ENCODE measurements at regions not wholly inside any gene's neighbourhood (a gene's known extent, or its start where the extent isn't known, plus 50 kb on each side); places are given as distances from the start of the nearest gene placed in this dataset.
A peak's percentile ranks its signal among the peaks of the same experiment; 100 is the strongest.
"Not testable (repeated sequence)": the region's sequence is repeated elsewhere in the genome, so short reads cannot be mapped to it uniquely, and the experiment has no call there.

DNA sequence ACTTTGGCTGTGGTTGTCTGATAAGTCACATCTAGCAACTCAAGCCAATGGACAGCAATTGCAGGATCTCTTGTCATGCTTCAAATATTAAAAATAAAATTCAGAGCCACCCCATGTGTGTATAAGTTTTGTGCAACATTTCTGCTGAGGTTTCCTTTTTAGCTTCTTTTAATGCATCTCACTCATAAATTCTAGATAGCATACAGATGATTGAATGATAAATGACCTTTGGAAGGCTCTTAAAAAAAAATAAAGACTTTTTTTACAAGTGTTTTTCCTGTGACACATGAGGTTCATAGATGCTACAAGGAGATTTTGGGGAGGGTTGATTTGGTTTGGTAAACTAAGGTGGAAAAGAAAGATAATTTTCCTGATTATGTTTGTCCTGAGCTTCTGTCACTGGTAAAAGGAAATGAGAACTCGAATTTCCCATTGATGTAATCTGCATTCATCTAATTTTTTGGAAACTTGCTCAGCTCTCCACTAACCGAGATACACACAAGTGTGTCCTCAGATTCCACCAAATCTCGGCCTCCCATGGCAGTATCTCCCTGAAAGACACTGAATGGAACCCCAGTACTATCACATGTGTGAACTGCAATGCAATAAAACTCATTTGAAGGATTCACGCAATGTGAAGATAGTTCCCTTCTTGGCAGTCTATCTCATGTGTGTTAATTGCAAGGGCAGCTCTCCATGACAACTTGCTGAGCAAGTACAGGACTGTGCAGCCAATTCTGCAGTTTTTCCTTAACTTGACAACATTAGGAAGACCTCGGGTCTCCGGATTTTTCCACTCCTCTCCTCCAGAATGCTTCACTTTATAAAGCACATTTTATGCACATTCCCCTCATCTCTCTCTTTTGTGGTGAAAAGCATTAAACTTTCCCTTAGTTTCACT is 185.4 kb upstream of the PFKP start:
- peak; percentile 1 for DNase-seq (ENCODE audit: low spot score)
- in situ Hi-C loops (cut with HindIII; ENCODE audit: low sequenced_read_pairs) = no loop called here

DNA sequence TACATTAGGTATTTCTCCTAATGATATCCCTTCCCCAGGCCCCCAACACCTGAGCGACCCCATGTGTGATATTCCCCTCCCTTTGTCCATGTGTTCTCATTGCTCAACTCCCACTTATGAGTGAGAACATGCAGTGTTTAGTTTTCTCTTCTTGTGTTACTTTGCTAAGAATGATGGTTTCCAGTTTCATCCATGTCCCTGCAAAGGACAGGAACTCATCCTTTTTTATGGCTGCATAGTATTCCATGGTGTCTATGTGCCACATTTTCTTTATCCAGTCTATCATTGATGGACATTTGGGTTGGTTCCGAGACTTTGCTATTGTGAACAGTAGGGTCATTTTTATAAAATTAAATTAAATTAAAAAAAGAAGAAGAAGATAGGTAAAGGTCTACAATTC is 187.3 kb upstream of the PFKP start:
- in situ Hi-C loops (cut with HindIII; ENCODE audit: low sequenced_read_pairs); DNase-seq (ENCODE audit: low spot score): not testable (repeated sequence)

DNA sequence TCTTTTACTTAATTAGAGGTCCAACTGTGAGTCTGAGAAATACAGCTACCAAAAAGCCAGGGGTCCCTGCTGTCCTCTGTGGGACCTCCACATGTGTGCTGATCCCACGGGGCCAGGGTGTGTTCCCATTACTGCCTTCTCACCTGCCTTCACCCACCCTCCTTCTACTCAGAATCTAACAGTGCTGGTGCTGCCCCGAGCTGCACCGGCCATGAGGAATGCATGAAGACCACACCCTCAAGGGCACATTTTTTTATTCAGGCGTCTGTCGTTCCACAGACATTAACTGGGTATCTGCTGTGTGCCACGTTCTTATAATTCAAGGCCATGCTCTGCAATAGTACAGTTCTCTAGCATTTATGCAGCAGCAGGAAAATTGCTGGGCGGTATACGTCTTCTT is 188.5 kb upstream of the PFKP start:
- in situ Hi-C loops (cut with HindIII; ENCODE audit: low sequenced_read_pairs) = no loop called here
- no peak for DNase-seq (ENCODE audit: low spot score)

DNA sequence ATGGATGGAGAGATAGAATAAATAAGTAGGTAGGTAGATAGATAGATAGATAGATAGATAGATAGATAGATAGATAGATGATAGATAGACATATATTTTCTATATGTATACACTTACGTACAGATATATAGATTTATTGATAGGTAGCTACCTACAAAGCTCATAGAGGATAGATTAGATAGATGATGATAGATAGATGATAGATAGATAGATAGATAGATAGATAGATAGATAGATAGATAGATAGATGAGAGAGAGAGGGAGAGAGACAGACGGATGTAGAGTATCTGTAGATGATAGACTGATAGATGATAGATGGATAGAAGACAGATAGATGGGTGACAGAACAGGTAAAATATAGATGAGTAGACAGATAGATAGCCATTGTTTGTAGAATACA is 191.3 kb upstream of the PFKP start:
- in situ Hi-C loops (cut with HindIII; ENCODE audit: low sequenced_read_pairs) = no loop called here
- no peak for DNase-seq (ENCODE audit: low spot score)

DNA sequence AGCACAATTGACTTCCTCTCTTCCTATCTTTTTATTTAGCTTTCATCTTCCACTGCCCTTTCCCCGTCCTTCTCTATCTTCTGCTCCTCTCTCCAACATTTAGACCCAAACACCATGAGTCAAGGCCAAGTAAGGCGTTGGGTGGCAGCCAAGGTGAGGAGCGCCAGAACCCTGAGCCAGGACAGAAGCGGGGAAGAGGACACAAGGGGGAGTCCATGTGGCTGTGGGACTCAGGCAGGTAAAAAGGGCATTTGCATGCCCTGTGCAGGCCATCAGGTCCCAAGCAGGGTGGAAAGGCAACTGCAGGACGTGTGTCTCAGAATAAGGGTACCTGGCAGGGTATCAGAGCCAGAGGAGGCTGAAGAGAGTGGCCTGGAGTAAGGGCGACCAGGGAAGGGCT is 192.4 kb upstream of the PFKP start:
- DNase-seq (ENCODE audit: low spot score) = peak; percentile 2
- in situ Hi-C loops (cut with HindIII; ENCODE audit: low sequenced_read_pairs) = no loop called here

DNA sequence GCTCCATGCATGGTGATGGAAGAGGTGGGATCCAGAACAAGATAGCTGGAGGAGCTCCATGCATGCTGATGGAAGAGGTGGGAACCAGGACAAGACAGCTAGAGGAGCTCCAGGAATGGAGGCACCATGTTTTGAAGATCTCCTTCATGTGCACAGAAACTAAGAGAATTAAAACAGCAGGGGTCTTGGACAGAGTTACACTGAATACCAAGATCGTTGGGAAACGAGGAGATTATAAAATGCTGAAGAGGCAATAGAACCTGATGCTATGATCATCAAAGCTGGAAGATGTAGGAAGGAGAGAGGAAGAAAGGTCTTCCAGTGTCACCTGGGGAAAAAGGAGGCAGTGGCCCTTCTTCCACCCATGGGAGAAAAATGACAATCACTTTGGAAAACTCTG is 193.6 kb upstream of the PFKP start:
- no peak for DNase-seq (ENCODE audit: low spot score)
- in situ Hi-C loops (cut with HindIII; ENCODE audit: low sequenced_read_pairs) = no loop called here

DNA sequence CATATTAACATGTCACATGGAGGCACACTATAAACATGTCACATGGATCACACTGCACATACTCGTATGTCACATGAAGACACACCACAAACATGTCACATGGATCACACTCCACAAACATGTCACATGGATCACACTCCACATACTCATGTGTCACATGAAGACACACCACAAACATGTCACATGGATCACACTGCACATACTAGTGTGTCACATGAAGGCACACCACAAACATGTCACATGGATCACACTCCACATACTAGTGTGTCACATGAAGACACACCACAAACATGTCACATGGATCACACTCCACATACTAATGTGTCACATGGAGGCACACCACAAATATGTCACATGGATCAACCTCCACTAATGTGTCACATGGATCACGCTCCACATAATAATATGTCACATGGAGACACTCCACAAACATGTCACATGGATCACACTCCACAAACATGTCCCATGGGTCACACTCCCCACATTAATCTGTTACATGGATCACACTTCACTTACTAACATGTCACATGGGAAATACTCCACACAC is 195.6 kb upstream of the PFKP start:
- no peak for DNase-seq (ENCODE audit: low spot score)
- in situ Hi-C loops (cut with HindIII; ENCODE audit: low sequenced_read_pairs) = no loop called here

DNA sequence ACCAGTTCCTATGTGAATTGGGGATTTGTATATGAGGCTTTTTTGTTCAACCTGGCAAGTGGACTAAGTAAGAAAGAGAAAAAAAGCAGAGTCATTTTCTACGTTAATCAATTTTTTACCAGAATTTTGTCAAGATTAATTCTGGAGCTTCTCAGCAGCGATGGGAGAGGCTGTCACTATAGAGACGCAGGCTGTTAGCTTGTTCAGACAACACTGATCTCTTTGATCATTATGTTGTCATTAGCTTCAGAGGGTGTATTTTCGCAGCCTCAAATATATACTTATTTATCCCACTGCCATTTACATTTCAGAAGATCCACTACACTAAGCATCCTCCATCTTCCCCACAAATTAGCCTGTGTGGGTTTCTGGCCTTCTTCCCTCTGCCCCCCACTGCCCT is 196.7 kb upstream of the PFKP start:
- in situ Hi-C loops (cut with HindIII; ENCODE audit: low sequenced_read_pairs) = no loop called here
- DNase-seq (ENCODE audit: low spot score) = no peak

DNA sequence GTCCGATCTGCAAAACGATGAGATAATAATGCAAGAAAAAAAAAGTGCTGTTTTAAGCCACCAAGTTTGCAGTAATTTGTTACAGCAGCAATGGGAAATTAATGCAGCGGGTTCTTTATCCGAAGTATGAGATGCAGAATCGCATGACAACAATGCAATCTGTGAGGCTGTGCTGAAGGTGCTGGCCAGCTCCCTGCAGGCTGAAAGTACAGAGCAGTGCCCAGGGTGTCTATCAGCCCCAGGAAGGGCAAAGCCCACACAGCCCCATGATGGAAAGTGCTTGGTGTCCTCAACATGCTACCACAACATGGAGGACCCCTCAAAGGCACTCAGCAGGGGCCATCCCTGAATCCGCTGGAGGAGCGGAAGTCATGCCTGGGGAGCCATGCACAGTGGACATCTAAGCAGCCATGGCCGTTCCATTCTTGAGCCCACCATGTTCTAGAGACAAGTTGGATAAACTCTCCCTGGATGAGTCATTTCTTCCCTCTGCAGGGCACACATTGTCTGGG is 199.5 kb upstream of the PFKP start:
- no peak for DNase-seq (ENCODE audit: low spot score)
- in situ Hi-C loops (cut with HindIII; ENCODE audit: low sequenced_read_pairs) = no loop called here

DNA sequence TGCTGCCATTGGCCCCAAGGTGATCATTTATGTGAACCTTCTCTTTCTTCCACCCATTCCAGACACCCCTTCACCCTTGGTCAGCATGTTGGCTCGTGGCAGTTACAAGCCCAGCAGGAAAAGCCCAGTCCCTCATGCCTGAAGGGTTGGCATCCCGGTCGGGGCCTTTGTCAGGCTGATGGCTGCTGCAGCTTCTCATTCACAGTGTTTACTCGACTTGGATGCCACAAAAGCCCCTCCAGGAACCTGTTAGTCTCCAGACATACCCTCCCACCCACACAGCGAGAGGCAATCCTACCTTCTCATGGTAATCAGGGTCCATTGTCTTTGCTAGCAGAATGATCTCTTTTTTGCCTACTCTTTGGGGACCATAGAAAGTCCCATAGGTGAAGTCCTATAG is 200.8 kb upstream of the PFKP start:
- in situ Hi-C loops (cut with HindIII; ENCODE audit: low sequenced_read_pairs) = no loop called here
- no peak for DNase-seq (ENCODE audit: low spot score)

DNA sequence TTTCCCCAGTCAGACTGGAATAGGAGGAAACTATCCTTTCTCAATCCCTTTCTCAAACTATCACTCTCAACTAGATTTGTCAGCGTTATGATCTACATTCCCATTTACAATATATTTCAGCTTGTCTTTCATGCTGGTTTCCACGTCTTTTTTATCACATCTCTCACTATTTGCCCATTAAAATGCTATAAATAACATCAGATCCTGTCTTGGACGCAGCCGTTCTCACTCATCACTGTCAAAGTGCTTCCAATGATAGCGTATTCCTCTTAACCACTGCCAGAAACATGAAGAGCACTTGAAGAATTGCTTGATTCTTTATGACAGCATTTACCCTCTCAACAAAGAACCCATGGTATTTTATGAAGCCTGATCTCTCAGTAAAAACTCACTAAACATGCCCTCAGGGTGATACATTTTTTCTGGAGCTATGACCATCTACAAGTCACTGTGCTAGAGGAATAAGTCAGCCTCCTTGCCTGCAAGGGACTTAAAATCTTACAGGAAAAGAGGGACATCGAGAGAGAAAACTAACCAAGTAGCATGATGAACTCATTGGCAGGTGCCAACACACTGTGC is 205.6 kb upstream of the PFKP start:
- in situ Hi-C loops (cut with HindIII; ENCODE audit: low sequenced_read_pairs) = no loop called here
- no peak for DNase-seq (ENCODE audit: low spot score)

DNA sequence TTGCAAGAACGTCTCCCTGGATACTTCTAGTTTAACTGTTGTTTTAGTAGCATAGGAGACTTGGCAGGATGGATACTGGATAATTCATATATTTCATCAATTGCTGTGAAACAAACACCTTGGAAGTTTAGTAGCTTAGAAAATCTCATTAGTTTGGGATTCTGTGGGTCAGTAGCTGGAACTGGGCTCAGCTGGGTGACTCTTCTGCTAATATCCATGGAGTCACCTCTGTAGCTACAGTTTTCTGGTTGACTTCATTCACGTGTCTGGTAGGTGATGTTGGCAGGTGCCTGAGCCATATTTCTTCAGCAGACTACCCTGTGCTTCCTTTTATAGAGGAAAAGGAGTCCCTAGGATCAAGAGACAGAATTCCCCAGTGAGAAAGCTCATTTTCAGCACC is 208.9 kb upstream of the PFKP start:
- in situ Hi-C loops (cut with HindIII; ENCODE audit: low sequenced_read_pairs) = no loop called here
- no peak for DNase-seq (ENCODE audit: low spot score)

DNA sequence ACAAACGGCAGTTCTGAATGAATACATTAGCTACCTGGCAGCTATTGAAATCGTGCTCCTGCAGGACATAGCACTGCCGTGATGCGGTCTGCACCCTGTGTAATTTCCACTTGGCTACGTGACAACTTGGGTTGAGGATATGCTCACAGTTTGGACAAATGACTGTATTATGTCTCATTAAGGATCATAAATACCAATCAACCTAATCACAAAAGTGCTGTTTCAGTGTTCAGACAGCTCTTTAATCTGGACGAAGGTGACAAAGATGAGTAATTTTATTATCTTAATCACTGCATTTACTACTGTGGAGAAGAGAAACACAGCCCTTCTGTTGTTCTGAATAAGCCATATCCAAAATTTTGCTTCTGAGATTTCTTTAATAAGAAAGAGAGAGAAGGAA is 210.8 kb upstream of the PFKP start:
- DNase-seq (ENCODE audit: low spot score) = no peak
- in situ Hi-C loops (cut with HindIII; ENCODE audit: low sequenced_read_pairs) = no loop called here

DNA sequence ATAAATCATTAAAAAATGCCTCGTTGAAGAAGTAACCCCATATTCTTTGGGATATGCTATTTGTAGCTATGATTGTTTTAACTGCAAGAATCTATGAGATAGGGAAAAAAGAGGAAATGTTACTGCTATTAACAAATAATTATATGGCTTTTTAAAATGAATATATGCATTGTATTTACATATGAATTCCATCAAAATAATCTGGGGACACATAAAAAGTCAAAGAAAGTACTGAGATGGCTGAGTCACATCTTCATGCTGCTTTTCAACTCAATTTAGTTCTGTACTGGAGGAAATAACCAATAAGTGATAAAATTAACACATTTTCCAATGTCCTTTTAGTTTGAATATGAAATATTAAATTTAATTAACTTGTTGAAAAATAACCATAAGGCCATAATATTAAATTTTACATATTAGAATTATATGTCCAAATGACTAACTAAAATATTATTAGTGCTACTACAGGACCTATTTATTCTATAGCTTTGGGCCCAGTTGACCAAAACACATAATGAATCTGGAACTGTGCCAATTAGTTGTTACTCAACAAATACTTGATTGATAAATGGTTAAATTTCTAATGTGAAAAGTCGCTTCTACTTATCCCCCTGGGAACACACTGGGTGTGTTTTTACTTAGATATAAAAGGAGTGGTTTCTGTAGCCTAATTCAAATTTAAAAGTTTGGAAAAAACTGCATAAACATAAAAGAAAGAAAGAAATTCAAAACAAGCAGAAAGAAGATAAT is 214.6 kb upstream of the PFKP start:
- in situ Hi-C loops (cut with HindIII; ENCODE audit: low sequenced_read_pairs) = no loop called here

DNA sequence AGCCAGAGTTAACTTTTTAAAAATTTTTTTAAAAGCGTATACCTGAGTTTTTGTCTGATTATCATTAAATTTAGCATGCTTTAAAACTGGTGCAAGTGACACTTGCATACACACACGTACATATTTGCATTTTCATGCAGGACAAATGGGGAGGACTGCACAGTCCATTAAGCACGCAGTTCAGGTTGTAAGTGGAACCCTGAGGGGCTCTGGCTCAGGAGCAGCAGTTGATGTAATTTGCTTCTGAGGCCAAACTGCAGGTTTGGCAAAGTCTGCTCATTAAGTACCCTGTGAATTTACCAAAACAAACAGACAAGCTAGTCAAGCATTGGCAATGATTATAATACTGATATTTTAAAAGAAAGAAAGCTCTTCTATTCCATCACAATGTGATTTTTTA is 215.8 kb upstream of the PFKP start:
- in situ Hi-C loops (cut with HindIII; ENCODE audit: low sequenced_read_pairs) = no loop called here
- DNase-seq (ENCODE audit: low spot score) = no peak

More for the DNA sequence above, 214.6 kb upstream of the PFKP start:
- no peak for DNase-seq (ENCODE audit: low spot score)

DNA sequence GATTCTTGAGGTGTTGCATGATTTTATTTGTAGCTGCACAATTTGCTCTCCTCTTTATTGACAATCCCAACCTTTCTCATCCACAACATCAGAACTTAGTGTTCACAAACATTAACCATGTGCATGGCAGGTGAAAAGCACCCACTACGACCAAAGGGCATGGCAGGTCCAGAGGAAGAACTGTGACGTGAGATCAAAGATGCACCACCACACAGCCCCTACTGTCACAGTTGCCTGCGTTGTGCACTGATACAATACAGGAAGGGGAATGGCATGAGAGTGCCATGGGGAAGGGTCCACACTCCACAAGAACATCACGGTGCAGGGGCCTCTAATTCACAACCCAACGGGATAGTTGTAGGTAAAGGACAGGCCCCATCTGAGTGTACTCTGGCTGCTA is 217.1 kb upstream of the PFKP start:
- no peak for DNase-seq (ENCODE audit: low spot score)
- in situ Hi-C loops (cut with HindIII; ENCODE audit: low sequenced_read_pairs) = no loop called here

DNA sequence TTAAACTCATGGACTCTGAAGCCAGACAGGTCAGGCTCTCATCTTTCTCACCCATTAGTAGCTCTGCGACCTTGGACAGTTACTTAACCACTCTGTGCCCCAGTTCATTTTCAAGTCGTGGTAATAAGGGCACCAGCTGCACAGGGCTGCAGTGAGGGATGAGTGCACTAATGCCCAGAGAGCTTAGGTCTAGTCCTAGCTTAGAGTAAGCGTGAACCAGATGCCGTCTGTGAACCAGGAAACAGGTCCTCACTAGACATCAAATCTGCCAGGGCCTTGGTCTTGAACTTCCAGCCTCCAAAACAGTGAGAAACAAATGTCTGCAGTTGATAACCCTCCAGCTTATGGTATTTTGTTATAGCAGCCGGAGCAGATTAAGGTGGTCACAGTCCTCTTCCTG is 222.4 kb upstream of the PFKP start:
- in situ Hi-C loops (cut with HindIII; ENCODE audit: low sequenced_read_pairs) = no loop called here
- no peak for DNase-seq (ENCODE audit: low spot score)

DNA sequence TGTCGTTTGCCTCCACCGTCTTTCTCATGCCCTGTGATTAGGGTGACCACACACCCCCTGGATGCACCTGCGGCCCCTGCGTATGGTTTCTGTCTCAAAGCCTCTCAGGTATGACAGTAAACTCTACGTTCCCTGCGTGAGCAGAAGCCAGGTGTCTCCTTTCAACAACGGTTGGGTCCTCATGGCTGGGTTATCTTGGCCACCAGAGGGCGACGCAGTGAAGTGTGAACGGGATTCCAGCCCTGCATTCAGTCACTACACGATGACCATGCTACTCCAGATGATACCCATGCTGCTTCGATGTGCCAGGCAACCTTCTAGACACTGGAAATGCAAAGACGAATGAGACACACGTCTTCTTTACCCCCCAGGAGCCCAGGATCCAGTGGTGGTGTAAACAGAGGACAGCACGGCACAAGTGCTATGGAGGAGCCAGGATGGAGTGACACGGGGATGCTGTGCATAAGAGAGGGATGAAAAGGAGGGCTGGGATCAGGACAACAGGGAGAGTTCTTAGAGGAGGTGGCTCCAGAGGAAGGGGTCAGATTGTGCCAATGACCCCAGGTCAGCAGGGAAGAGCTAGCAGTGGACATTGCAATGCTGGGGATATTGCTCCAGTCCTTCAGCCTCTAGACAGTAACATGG is 228.1 kb upstream of the PFKP start:
- peak; percentile 8 for DNase-seq (ENCODE audit: low spot score)

DNA sequence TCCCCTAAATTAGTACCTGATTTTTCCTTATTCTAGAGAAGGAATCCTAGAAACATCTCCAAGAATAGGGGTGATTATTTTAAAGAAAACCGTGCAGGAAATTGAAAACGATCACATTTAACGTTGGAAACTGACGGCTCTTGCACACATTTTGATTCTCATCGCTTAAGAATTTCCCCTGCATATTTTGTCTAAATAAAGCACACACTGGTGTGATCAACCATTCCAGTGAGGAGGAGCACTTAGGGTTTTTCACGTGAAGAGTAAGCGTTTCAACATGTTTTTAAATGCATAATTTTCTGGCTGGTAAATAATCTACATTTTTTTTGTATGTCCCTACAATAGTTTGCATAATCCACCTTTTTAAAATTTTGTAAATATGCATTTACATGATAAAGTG is 229.7 kb upstream of the PFKP start:
- in situ Hi-C loops (cut with HindIII; ENCODE audit: low sequenced_read_pairs) = no loop called here
- no peak for DNase-seq (ENCODE audit: low spot score)

More for the DNA sequence above, 228.1 kb upstream of the PFKP start:
- in situ Hi-C loops (cut with HindIII; ENCODE audit: low sequenced_read_pairs) = no loop called here

All from G401 (cell line).